HuH-7 (cell line): ENCODE measurements at regions not wholly inside any gene's neighbourhood (a gene's known extent, or its start where the extent isn't known, plus 50 kb on each side); places are given as distances from the start of the nearest gene placed in this dataset.
"Not testable (repeated sequence)": the region's sequence is repeated elsewhere in the genome, so short reads cannot be mapped to it uniquely, and the experiment has no call there.

Experiments used
- DNase-seq: peaks from one replicate; pipeline ENCODE4 v3.0.0; 2011; ENCODE audit warnings: low spot score

DNA sequence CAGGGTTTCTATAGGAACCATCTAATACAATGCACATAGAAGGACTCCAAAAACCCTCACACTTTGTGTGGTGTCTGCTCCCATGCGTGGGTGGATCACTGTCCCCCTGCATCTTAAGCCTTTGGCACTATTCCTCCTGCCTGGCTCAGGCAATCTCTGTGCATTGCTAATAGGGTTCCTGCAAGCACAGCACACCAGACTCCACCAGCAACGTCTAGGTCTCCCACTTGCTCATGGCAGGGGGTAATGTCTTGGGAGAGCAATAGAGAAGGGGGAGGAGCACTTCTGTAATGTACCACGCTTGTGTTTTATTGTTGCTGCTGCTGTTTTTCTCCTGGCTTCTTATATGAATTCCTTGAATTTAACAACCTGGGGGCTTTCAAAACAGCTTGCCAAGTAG lies 182.6 kb upstream of the GLRA1 start:
- DNase-seq, result no peak

GRCh38 chr5:152106571-152106970 lies 181.9 kb upstream of the GLRA1 start:
- no peak for DNase-seq

GRCh38 chr5:152105085-152105484 lies 180.4 kb upstream of the GLRA1 start:
- no peak for DNase-seq

DNA sequence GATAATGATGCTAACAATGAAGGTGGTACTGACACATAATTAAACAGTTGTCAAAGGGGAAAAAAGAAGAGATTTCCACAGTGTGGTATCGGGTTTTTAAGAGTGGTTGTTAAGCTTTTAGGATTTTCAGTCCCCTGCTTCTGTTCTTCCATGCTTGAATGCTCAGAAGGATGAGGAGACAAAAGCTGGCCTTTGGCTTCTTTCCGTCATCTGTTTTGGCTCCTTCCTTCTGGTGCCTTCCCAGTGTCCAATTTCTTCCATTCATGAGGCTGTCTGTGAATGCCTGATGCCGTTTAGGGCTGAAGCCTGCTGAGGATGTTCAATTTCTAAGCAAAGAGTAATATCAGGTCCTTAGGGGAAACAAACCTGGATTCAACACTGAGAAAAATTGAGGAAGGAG lies 179.6 kb upstream of the GLRA1 start:
- DNase-seq, result no peak

DNA sequence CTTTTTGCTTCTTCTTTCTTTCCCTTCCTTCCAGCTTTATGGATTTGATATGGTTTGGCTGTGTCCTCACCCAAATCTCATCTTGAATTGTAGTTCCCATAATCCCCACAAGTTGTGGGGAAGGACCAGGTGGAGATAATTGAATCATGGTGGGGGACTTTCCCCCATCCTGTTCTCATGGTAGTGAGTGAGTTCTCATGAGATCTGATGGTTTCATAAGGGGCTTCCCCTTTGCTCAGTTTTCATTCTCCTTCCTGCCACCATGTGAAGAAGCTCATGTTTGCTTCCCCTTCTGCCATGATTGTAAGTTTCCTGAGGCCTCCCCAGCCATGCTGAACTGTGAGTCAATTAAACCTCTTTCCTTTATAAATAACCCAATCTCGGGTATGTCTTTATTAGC lies 178.3 kb upstream of the GLRA1 start:
- DNase-seq, result not testable (repeated sequence)

DNA sequence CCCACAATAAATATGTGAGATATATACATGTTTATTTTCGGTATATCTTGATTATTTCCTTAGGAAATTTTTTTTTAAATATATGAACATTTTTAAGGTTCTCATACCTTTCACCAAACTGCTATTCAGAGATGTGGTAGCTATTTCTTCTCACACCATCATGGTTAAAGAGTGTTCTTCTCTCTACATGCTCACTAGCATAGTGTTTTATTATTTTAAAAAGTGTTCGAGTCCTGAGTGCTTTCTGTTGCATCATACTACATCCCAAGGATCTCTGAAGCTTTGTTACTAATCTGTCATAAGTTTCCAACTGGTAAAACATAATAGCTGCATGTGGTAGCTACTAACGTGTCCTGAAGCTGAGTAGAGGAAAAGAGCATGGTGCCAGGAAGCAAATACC lies 177.4 kb upstream of the GLRA1 start:
- no peak for DNase-seq

- no peak for DNase-seq
These were observed 175.8 kb upstream of the GLRA1 start for GRCh38 chr5:152100462-152100861.

DNA sequence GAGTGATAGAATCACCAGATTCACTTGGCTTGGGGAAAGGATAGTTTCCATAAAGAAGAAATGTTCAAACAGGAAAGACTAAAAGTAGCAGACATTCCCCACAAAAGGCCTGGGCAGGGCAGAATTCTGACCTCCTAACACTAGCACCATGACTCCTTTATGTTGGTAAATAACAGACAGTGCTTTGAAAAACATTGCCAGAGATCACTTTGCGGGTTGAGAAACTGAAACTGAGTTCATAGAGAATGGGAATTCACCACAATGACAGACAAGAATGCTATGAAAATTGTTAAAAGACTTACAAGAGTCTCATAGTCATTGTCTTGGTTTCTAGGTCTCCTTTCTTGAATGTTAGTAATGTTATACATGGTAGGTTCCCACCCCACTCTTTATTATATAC lies 172.5 kb upstream of the GLRA1 start:
- no peak for DNase-seq

- DNase-seq, result no peak
These were observed 170.1 kb upstream of the GLRA1 start for GRCh38 chr5:152094716-152095115.

- DNase-seq, result no peak
These were observed 169.4 kb upstream of the GLRA1 start for GRCh38 chr5:152094060-152094459.

DNA sequence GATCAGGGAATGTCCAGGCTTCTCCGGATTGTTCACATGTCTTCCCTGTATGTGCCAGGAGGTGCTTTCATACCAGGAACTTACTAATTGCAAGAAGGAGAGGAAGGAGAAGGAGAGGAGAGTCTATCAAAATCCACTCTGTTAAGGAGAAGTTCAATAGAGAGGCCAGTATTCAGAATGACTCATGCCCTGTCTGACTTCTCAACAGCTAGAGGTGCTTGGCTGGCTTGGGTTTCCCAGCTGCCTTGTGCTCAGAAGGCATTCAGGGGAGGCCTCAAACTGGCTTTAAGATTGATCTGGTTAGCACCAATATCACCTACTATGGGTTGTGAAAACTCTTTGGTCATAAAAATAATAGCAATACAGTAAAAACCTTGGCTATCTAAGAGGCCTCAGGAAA lies 167.9 kb upstream of the GLRA1 start:
- no peak for DNase-seq

DNA sequence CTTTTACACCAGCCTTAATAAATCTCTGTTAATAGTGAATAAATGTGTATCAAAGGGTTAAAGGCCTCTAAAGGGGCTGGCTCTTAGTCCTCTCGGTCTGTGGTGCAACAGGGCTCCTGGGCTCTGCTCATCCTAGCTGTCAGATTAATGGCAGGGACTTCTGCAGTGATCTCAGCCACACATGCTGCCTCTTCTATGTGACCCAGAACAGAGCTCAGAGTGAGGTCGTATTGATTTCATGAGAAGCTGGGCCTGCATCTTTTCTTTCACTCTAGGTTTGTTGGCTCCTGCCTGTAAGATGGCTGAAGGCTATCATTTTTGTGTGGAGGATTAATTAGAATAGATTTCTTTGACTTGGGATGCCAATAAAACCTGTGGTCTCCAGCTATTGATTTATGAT lies 165.0 kb upstream of the GLRA1 start:
- no peak for DNase-seq

DNA sequence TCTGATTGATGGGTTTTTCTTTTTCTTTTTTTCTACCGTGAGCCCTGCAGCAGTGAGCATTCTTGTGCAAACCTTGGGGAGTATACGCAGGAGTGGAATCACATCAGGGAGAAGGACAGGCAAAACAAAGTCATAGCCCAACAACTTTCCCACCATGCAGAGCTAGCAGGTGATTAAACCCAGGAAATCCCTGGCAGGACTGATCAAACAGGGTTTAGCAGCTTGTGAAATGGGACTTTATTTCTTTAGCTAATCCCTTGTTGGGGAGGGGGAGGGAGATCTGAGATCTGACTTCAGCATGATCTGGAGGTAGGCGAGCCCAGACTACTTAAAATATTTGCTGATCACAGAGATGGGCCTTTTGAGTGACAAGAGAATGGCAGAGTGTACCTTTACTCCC lies 162.0 kb upstream of the GLRA1 start:
- DNase-seq, result no peak

DNA sequence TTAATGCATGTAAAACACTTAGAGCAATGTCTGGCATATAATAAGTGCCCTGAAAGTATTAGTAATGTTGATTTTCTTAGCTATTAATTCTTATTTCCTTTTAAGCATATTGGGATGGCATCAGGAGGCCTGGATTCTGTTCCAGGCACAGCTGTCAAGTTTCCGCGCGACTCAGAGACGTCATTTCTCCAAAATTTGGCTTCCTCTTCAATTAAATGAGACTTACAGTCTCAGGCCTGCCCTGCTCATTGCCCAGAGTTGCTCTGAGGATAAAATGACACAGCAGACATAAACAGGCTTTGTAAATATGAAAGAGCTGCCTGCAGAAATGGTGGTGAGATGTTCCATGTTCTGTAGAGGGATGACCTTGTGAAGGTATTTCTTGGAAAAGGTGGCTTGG lies 159.8 kb upstream of the GLRA1 start:
- no peak for DNase-seq

- DNase-seq, result no peak
These were observed 158.6 kb upstream of the GLRA1 start for GRCh38 chr5:152083231-152083630.

DNA sequence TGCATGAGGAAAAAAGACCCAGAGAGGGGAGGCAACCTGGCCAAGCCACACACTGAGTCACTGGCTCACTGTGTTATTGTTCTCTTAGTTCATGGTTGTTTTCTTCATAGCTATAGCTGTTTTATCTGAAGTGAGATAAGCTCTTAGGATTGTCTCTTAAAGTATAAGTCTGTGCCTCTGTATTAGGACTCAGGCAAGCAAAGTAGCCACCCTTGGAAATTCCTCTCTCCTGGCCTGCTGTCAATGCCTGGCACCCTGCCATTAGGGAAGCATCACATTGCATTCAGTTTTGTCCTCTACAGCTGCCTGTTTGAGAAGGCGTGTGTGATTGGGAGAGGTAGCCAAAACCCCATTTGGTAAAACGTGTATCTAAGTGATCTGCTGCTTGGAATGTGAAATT lies 147.4 kb upstream of the GLRA1 start:
- DNase-seq, result no peak

DNA sequence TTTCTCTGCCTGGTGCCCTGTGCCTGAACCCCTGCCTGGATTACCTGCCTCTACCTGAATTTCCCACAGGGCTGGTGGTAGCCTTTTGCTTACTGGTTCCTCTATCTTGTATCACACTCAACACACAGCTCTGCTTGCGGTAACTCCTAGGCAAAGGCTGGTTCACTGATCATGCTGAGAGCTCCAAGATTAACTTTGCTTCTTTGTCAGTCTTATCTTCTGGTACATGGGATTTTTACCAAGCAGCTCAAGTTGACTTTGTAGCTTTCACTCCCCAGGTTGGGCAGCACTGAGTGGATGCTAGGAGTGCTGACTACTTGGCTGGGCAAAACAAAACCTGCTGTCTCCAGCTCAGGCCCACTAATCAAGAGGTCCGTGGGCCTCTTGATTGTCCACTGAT lies 145.9 kb upstream of the GLRA1 start:
- no peak for DNase-seq

DNA sequence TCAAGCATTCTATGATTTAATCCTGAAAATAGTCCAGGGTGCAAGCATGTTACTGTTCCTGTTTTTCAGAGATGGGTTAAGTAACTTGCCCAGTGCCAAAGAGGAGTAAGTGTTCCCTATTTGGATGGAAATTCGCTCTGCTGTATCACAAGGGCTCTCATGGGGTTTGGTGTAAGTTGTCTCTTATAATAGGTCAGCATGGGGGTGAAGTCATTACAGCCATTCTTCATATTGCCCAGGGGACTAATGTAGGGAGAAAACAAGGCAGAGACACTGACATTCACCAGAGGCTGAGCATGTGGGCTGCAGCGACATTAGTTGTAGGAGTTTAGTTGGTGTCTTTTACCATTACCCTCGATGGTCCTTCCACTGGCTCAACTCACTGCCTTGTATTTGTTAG lies 142.1 kb upstream of the GLRA1 start:
- no peak for DNase-seq

DNA sequence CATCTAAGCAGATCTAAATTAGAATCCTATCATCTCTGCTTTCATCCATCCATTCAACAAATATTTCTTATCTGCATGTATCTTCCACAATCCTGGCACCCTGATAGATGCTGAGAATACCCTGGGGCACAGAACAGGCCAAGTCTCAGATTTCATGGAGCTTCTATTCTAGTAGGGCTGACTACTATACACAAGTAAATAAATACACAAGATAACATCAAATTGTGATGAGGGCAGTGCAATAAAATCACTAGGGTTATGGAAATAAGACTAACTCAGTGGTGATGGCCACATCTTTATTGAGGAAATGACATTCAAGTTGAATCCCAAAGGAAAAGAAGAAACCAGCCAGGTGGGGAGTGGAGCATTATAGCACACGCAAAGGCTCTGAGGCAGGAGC lies 138.4 kb upstream of the GLRA1 start:
- no peak for DNase-seq

DNA sequence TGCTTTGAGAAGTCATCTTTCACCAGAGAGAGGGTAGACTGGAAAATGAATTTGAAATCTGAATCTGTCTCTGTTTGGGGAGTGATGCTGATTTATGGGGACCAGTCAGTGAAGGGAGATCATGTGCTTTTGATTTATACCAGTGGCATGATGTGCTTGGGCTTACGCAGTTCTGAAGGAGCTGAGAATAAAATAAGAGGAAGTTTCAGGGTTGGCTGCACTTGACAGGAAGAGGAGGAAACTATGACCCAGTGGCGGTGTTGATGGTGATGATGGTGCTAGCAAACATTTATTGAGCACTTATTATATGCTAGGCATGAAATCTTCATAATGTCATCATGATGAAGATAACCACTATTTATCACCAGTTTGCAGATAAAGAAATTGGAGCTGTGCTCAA lies 136.4 kb upstream of the GLRA1 start:
- DNase-seq, result no peak

GRCh38 chr5:152058267-152058666 lies 133.6 kb upstream of the GLRA1 start:
- no peak for DNase-seq

DNA sequence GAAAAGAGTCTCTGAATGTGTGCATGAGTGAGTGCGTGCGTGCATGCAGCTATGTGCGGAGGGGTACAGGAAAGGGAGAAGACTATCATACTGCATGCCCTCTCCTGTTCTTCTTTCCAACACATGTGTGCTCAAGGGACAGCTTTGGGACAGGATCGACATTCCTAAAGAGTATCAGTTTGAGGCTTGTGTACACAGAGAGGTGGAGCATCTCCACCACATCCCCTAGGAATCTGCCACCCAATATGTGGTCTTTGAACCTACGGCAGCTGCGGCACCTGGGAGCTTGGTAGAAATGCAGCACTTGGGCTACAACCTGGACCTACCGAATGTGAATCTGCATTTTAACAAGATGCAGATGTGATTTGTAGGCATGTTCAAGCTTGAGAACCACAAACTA lies 132.3 kb upstream of the GLRA1 start:
- no peak for DNase-seq

DNA sequence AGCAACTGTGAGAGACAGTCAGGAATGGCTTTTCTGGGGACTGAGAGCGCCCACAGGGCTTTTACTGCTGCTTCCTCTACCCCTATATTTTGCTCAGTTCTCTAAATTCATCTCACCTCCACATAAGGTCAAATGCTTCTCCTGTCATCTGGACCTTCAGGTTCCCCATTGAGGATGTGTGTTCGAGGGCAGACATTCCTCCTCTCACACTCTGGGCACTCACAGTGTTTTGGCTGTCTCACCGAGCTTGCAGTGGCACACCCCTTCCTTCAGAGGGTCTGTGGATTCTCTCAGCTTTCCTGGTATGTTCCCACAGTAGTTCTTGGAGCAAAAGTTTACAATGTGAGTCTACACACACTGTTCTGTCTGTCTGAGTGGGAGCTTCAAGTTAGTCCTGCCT lies 127.8 kb upstream of the GLRA1 start:
- DNase-seq, result no peak

- DNase-seq, result no peak
These were observed 127.1 kb upstream of the GLRA1 start for GRCh38 chr5:152051499-152052454.
